IMR-90 (cell line): ENCODE measurements at regions not wholly inside any gene's neighbourhood (a gene's known extent, or its start where the extent isn't known, plus 50 kb on each side); places are given as distances from the start of the nearest gene placed in this dataset.

Source experiments
- ATAC-seq: fragments of 200-7000 bp; cut with Tn5 transposase; 2 replicates; pipeline ENCODE4 v1.9.1; 2020; ENCODE audit warnings: low read depth, mild to moderate bottlenecking, moderate library complexity
- BruUV-seq: library from RNA; stranded (reverse); fragments of 400-500 nt; replicated peaks from 2 replicates; lab custom pipeline; 2021; lab: Mats Ljungman, UMichigan
- CTCF ChIA-PET: fragments of 300-600 bp; formaldehyde crosslinking; extraction: SDS; loops from one replicate; lab custom pipeline; 2021; ENCODE audit warnings: antibody characterized with exemption; lab: Yijun Ruan, JAX
- POLR2A ChIA-PET: fragments of 300-600 bp; sonication (Branson Sonifier 250); formaldehyde crosslinking; loops from one replicate; lab custom pipeline; 2022; ENCODE audit warnings: antibody characterized with exemption; ENCODE audit not compliant: unreplicated experiment; lab: Charles Lee
- DNase-seq: peaks from one replicate; pipeline ENCODE4 v3.0.0; 2013
- H2AFZ ChIP-seq: replicated peaks from 2 replicates; pipeline ENCODE3; 2013; ENCODE audit warnings: low read length, mild to moderate bottlenecking; ENCODE audit not compliant: poor library complexity
- H2AK5ac ChIP-seq: 2 replicates; pipeline ENCODE4 v1.6.1; 2013; ENCODE audit warnings: low read depth, low read length, inconsistent platforms
- H2AK9ac ChIP-seq: replicated peaks from 2 replicates; pipeline ENCODE3; 2013; ENCODE audit warnings: mild to moderate bottlenecking, low read depth, low read length, moderate library complexity; ENCODE audit not compliant: poor library complexity
- H2BK120ac ChIP-seq: 2 replicates; pipeline ENCODE4 v1.6.1; 2013; ENCODE audit warnings: low read depth, low read length, inconsistent platforms
- H2BK15ac ChIP-seq: 3 replicates; pipeline ENCODE4 v1.6.1; 2013; ENCODE audit warnings: low read depth, low read length, inconsistent platforms
- H2BK20ac ChIP-seq: 2 replicates; pipeline ENCODE4 v1.6.1; 2013; ENCODE audit warnings: low read depth, mild to moderate bottlenecking, inconsistent platforms, low read length, moderate library complexity
- H2BK5ac ChIP-seq: 2 replicates; pipeline ENCODE4 v1.6.1; 2013; ENCODE audit warnings: mild to moderate bottlenecking, low read depth, low read length, inconsistent platforms; ENCODE audit not compliant: poor library complexity, severe bottlenecking
- H3K14ac ChIP-seq: replicated peaks from 2 replicates; pipeline ENCODE4 v1.6.1; 2013; ENCODE audit warnings: low read depth, low read length, inconsistent platforms
- H3K18ac ChIP-seq: 2 replicates; pipeline ENCODE4 v1.6.1; 2013; ENCODE audit warnings: low read depth, low read length, control low read depth
- H3K23ac ChIP-seq: 2 replicates; pipeline ENCODE4 v1.6.1; 2013; ENCODE audit warnings: low read depth, low read length, inconsistent platforms
- H3K27ac ChIP-seq: 2 replicates; pipeline ENCODE4 v1.5.1; 2013; ENCODE audit warnings: mild to moderate bottlenecking, control low read depth, low read length; ENCODE audit not compliant: insufficient read depth
- H3K27me3 ChIP-seq: 2 replicates; pipeline ENCODE4 v1.6.1; 2013; ENCODE audit warnings: low read length; ENCODE audit not compliant: control insufficient read depth, insufficient read depth
- H3K36me3 ChIP-seq: 2 replicates; pipeline ENCODE4 v1.6.1; 2013; ENCODE audit warnings: low read length, mixed read lengths; ENCODE audit not compliant: control insufficient read depth, insufficient read depth
- H3K4ac ChIP-seq: 2 replicates; pipeline ENCODE4 v1.6.1; 2013; ENCODE audit warnings: low read depth, low read length, inconsistent platforms
- H3K4me1 ChIP-seq: 2 replicates; pipeline ENCODE4 v1.6.1; 2013; ENCODE audit warnings: low read length, mixed read lengths; ENCODE audit not compliant: control insufficient read depth, insufficient read depth
- H3K4me2 ChIP-seq: 2 replicates; pipeline ENCODE4 v1.6.1; 2013; ENCODE audit warnings: low read depth, mild to moderate bottlenecking, control low read depth, low read length, moderate library complexity
- H3K4me3 ChIP-seq: 2 replicates; pipeline ENCODE4 v1.5.1; 2013; ENCODE audit warnings: low read depth, mild to moderate bottlenecking, control low read depth, low read length, moderate library complexity; ENCODE audit not compliant: insufficient read depth
- H3K56ac ChIP-seq: 2 replicates; pipeline ENCODE4 v1.6.1; 2013; ENCODE audit warnings: low read length, inconsistent platforms; ENCODE audit not compliant: insufficient read depth; ENCODE audit errors: extremely low read depth
- H3K79me1 ChIP-seq, 2 experiments: 2 replicates each; pipeline ENCODE4 v1.6.1; 2013; ENCODE audit warnings: low read length in 2 of 2, inconsistent platforms in 1 of 2, low read depth in 1 of 2
- H3K9ac ChIP-seq: 2 replicates; pipeline ENCODE4 v1.6.1; 2013; ENCODE audit warnings: low read depth, low read length, control low read depth
- H3K9me1 ChIP-seq: 2 replicates; pipeline ENCODE4 v1.6.1; 2013; ENCODE audit warnings: low read length, inconsistent platforms; ENCODE audit not compliant: insufficient read depth
- H3K9me3 ChIP-seq: 2 replicates; pipeline ENCODE4 v1.6.1; 2013; ENCODE audit warnings: low read length; ENCODE audit not compliant: control insufficient read depth, insufficient read depth
- H4K20me1 ChIP-seq: 2 replicates; pipeline ENCODE4 v1.6.1; 2013; ENCODE audit warnings: low read length, inconsistent platforms; ENCODE audit not compliant: insufficient read depth
- H4K5ac ChIP-seq: 2 replicates; pipeline ENCODE4 v1.6.1; 2013; ENCODE audit warnings: mild to moderate bottlenecking, low read depth, low read length, control low read depth
- H4K8ac ChIP-seq, 2 experiments: 2 replicates each; pipeline ENCODE4 v1.6.1; 2013; ENCODE audit warnings: low read depth in 2 of 2, low read length in 2 of 2, control low read depth in 1 of 2, inconsistent platforms in 1 of 2
- H4K91ac ChIP-seq: 2 replicates; pipeline ENCODE4 v1.6.1; 2013; ENCODE audit warnings: low read depth, low read length, inconsistent platforms; ENCODE audit not compliant: insufficient read depth
- BHLHE40 ChIP-seq: fragments of 150-350 bp; IDR thresholded peaks from 2 replicates; pipeline ENCODE4 v1.6.1; 2016; ENCODE audit warnings: mild to moderate bottlenecking, low read depth, low read length
- CHD1 ChIP-seq: IDR thresholded peaks from 2 replicates; pipeline ENCODE4 v1.6.1; 2012; ENCODE audit warnings: low read depth, low read length, improper control_type of control experiment
- NFE2L2 ChIP-seq: fragments of 150-350 bp; IDR thresholded peaks from 2 replicates; pipeline ENCODE4 v1.6.1; 2016; ENCODE audit warnings: low read depth, mild to moderate bottlenecking, low read length
- SMC3 ChIP-seq: fragments of 150-350 bp; IDR thresholded peaks from 2 replicates; pipeline ENCODE4 v1.6.1; 2016; ENCODE audit warnings: low read depth, mild to moderate bottlenecking, antibody characterized with exemption, low read length, moderate library complexity
- WGBS, 2 experiments: methylation state at CpG; one replicate each; pipeline versions ENCODE4 v1.1.5 to v1.1.7; 2013; ENCODE audit warnings: missing lambda C conversion rate in 2 of 2; ENCODE audit not compliant: insufficient read length in 1 of 2; ENCODE audit errors: extremely low coverage in 2 of 2; 5-methylcytosine and 5-hydroxymethylcytosine counted together
- dilution Hi-C: fragments of 300-500 bp; cut with HindIII; formaldehyde crosslinking; loops from one replicate; pipeline ENCODE4 v1.14.3; 2018; ENCODE audit warnings: low sequenced_read_pairs; ENCODE audit not compliant: unreplicated experiment
- in situ Hi-C: fragments of 300-500 bp; cut with MboI; formaldehyde crosslinking; loops from 3 replicates; pipeline ENCODE4 v1.14.3; 2019; ENCODE audit warnings: low sequenced_read_pairs, inconsistent platforms, mixed read lengths
- intact Hi-C: fragments of 100-400 bp; cut with micrococcal nuclease; formaldehyde crosslinking; loops from 2 replicates; pipeline ENCODE4 v1.10.0; 2022
- TF ChIP-seq, protein P1 (sequence below): fragments of 150-350 bp; IDR thresholded peaks from 2 replicates; pipeline ENCODE4 v1.6.1; 2016; ENCODE audit warnings: low read depth, mild to moderate bottlenecking, low read length, moderate library complexity, borderline replicate concordance

DNA sequence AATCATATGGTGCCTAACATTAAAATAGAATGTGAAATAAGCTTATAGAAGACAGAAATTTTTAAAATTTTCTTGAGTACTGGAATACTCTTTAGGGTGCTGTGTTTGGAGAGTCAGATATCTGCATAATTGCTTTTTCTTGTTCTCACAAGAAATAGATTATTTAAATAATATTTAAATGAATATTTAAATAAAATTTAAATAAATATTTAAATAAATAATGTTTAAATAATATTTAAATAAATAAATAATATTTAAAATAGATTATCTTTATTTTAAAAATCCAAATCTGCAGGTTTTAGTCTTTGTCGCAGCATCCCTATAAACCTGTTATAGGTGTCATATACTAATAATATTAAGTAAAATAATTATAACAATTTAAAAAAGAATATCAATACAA is 1589.4 kb downstream of the MAT2B start:
- Histone ChIP-seq H3K9ac (no peak overlapping the region), H3K14ac (no peak overlapping the region), H2AK5ac (no peak overlapping the region), H3K23ac (no peak overlapping the region), H2BK5ac (no peak overlapping the region), H2BK20ac (no peak overlapping the region), H3K4ac (no peak overlapping the region), H4K5ac (no peak overlapping the region), H2AK9ac (no peak overlapping the region), H3K4me3 (no peak overlapping the region), H3K27ac (no peak overlapping the region), H3K27me3 (no peaks in the 10 kb centered on the region), H4K91ac (no peak overlapping the region), H3K36me3 (no peaks in the 10 kb centered on the region), H3K4me1 (no peaks in the 10 kb centered on the region), H3K79me1 (no peaks in the 10 kb centered on the region), H3K56ac (no peak overlapping the region), H4K8ac (no peak overlapping the region), H3K18ac (no peak overlapping the region), H3K4me2 (no peak overlapping the region), H2BK120ac (no peak overlapping the region), H3K9me3 (no peaks in the 10 kb centered on the region; the same call in 1 of the 2 replicates), H2BK15ac (no peak overlapping the region), H3K9me1 (no peaks in the 10 kb centered on the region), H2AFZ (no peak overlapping the region), H4K20me1 (no peaks in the 10 kb centered on the region)
- ChIA-PET CTCF (no interaction called here), POLR2A (no interaction called here)
- intact Hi-C loops = no loop called here
- in situ Hi-C loops = no loop called here
- DNase-seq (no peak), ATAC-seq (no peak)
- WGBS, 2 experiments = no CpG with 5 or more reads among the region's 1 CpG
- no TSS peak for BruUV-seq
- no peak for TF ChIP-seq SMC3
- TF ChIP-seq BHLHE40 = no peak
- no peak for TF ChIP-seq NFE2L2
- TF ChIP-seq, protein P1, sequence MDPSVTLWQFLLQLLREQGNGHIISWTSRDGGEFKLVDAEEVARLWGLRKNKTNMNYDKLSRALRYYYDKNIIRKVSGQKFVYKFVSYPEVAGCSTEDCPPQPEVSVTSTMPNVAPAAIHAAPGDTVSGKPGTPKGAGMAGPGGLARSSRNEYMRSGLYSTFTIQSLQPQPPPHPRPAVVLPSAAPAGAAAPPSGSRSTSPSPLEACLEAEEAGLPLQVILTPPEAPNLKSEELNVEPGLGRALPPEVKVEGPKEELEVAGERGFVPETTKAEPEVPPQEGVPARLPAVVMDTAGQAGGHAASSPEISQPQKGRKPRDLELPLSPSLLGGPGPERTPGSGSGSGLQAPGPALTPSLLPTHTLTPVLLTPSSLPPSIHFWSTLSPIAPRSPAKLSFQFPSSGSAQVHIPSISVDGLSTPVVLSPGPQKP = no peak
- no peak for TF ChIP-seq CHD1
- dilution Hi-C loops = no loop called here
